RPMI7951 (cell line): ENCODE measurements at regions not wholly inside any gene's neighbourhood (a gene's known extent, or its start where the extent isn't known, plus 50 kb on each side); places are given as distances from the start of the nearest gene placed in this dataset.
A peak's percentile ranks its signal among the peaks of the same experiment; 100 is the strongest.

Source experiments
- DNase-seq: peaks from one replicate; pipeline ENCODE4 v3.0.0-alpha.2; 2012; ENCODE audit warnings: low read depth

DNA sequence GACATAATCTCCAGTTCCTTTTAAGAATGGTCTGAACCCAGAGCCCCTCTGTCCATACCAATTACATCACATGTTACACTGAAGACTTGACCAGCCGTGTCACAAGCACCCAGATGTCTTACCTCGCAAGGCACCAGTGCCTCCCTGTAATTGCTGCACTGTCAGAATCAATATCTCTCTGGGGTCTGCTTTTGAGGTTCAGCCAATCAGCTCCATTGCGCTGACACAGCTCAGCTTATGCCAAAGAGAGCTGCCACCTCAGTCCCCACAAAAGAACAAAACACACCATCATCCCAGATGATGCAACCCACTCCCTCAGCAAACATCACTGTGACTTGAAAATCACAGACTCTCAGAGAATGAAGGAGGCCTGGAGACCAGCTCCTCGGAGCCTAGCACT is 82.5 kb upstream of the SORBS2 start:
- no peak for DNase-seq

DNA sequence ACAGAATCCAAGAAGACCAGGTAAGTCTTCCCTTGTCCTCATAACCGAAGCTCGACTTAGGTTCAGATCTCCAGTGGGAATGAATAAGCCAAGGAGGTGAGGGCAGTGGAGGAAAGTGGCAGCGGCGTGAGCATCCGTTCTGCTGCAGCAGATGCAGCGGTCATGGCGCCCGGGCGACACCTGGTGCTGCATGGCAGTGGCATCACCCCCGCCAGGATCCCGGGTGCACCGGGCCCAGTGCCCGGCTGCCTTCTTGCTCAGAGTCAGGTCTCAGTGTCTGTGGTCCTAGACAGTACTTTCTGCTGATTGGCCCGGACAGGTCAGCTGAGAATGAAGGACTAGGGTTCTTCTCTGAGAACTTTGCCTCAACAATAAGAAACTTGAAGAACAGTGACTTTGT is 83.4 kb upstream of the SORBS2 start:
- no peak for DNase-seq

DNA sequence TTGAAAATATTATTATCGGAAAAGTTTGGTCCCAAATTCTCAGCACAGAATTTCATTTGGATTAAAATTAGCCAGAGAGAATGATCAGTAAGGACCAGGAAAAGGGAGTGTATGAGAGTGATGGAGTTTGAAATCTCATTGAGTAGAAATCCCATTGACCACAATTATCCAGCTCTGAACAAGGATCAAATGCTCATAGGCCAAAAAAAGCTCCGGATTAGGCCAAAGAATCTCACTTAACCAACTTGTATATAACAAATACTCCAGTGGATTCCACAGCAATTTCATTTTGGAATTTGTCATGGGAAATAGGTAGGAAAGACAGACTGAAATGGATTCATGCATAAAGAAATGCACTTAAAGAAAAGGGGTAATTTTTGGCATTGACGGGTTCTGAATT is 83.9 kb upstream of the SORBS2 start:
- no peak for DNase-seq

DNA sequence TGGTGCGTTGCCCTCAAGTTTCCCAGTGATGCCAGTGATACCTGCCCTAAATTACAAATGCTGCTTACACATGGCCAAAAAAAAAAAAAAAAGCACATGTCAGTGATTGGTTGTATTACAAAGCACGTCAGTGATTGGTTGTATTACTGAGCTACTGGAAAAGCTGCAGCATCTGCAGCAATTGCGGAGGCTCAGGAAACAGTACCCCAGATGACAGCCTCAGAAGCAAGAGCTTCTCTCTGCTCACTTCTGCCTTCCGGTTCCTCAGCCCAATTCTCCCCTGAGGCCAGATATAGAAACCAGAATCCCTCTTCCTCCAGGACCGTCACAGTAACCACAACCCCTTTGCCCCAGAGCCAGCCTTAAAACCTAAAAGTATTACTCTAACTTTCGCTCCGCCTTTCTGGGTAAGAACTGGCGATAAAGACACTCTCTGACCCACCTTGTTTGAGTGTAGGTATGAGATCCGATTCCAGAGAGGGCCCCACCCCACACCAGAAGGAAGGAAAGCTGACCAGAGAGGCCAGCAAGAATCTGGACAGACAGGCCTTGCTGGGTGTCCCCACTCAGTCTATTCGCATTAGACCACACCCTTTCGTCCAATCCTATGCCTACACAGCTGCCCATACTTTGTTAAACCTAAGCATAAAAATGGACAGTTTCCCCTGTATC is 85.0 kb upstream of the SORBS2 start:
- no peak for DNase-seq

DNA sequence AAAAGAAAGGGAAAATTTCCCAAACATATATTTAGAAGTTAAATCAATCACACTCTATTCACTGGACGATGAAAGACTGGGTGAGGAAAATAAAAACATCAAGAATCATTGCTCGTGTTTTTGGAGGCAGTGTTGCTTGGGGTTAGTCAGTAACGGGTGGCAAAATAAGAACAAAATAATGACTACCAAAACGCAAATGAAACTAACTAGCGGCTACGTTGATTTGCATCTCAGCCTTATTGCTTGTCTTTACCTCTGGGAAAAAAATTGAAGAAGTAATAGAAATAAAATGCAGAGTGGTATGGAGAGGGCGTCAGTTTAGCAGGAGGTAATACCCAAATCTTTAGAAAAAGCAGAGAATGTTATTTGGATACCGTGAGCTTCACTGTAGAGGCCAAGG is 86.4 kb upstream of the SORBS2 start:
- no peak for DNase-seq

DNA sequence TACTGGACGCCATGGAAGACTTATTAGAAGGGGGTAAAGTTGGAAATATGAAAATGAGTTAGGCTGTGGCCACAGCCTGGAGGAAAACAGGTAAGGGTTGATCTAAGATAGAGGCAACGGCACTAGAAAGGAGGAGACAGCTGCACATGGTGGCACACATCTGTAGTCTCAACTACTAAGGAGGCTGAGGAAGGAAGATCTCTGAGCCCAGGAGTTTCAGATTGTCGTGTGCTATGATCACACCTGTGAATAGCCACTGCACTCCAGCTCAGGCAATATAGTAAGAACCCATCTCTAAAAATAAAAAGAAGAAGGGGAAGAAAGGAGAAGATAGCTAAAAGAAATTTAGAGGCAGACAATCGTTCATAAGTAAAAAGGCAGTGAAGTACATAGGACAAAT is 87.8 kb upstream of the SORBS2 start:
- DNase-seq: no peak

DNA sequence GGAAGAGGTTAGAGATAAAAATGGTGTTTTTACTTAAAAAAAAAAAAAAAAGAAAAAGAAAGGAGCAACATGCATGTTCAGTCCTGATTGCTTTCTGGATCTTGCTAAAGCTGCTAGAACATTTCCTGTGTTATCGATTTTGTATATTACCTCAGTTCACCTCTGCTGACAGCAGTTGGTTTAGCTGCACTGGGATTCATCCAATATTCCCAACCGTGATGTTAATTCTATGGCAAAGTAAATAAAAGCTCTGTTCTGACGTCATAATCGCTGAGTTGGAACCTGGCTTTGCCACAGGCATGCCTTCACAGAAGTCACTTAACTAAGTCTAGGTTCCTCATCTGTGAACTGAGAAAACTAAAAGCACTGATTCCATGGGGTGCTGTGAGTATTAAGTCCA is 90.7 kb upstream of the SORBS2 start:
- DNase-seq: no peak

DNA sequence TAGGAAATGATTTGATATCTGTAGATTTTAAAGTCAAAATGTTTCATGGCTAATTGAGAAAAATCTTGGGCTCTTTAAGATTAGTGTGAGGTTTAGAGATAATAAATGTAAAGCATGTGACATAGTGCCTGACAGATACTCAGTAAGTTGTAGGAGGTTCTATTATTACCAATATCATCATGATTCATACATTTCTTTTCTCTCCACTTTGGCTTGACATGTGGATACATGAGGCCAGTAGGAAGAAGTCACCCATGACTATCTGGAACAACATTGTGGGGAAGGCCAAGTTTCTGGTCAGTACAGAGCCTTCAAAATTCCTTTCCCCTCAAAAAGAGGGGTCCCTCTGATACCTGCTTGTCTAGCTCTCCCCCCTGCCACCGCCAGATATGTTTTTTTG is 91.2 kb upstream of the SORBS2 start:
- no peak for DNase-seq

DNA sequence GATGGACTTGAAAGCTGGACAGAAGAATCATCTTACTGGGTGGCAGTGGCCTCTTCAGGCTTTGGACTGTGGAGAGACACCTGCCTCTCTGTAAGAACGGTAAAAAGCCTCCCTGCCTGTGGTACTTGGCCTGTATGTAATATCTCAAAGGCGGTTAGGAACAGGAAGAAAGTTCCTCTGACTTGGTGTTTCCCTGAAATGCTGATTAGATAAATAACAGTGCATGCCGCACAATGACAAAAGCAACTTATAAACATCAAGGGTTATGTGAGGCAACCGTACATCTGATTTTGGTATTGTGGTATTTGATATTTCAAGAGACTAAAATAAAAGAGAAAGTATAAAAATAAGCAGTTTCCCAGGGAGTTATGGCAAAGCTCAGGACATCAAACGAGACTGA is 92.4 kb upstream of the SORBS2 start:
- no peak for DNase-seq

DNA sequence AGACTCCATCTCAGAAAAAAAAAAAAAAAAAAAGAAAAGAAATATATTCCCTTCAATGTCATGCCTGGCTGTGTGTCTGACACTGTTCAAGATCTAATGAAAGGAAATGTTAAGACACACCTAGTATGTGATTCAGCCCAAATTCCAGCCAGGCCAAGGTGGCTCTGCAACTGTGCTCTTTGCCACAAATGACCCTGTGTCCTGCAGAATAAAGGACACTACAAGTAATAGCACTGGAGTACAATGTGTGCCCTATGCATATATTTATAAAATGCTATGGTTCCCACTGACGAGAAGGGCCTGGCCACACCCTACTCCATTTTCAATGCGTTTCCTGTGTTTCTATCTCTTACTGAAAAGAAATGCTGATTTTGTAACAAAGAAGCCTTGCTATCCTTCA is 98.0 kb upstream of the SORBS2 start:
- no peak for DNase-seq

DNA sequence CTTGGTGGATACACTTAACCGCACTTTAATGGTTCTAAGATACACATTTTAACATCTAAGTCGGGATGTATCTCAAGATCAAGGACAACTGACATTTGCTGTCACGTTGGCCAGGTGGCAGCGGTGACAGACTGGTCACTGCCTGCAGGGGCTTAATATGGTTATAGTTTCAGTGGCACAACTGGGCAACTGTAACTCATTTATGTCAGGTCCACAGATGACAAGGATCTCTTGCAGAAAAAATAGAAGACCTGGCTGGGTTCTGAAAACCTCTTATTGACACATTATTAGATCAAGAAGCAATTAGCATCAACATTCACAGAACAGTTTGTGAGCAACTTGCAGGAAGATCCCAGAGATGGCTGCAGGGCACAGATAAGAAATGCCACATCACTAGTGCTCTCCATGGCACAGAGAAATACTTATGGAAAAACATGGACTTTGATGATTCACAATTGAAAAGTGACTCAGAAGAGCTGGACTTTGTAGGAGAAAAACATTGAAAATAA is 99.6 kb upstream of the SORBS2 start:
- peak; percentile 37 for DNase-seq

DNA sequence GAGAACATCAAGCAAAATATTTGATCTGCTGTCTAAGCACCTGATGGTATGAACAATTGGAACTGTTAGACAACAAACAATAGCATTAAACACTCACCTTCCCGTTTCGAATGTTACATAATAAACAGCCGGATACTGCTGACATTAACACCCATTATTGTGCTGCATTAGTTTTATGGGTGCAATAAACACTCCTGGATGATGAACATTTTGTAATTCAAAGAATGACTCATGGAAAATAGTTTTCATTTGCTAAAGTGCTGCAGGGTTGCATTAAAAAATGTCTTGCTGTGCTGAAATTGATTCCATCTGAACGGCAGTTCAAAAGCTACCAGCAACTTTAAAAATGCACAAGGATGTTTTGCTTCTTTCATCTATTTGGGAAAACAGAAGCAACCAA is 100.8 kb upstream of the SORBS2 start:
- DNase-seq: no peak

DNA sequence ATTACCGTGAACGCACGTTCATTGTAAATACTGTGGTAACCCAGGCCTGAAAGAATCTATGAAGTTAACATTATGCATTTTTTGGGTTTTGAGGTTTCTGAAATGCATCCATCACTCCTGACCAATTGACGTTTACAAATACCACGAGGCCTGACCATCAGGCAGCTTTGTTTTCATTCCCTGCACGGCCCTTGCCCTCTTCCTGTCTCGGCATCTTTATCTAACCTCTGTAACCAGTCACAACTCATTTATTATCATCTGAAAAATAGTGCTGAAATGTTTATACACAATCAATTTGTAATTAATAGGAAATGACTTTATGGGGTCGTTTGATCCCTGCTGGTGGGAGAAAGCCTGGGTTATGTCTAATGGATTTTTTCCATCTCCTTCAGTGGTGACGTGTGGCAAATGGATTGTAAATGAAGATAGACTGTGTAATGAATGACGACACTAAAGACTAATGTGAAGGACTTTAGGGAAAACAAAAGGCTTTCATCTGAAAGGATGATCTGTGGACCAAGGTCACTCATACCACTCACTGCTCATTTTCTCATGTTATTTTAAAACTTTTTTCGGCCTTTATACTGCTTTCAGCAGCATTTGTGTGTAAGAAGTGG is 102.7 kb upstream of the SORBS2 start:
- DNase-seq: peak; percentile 54

DNA sequence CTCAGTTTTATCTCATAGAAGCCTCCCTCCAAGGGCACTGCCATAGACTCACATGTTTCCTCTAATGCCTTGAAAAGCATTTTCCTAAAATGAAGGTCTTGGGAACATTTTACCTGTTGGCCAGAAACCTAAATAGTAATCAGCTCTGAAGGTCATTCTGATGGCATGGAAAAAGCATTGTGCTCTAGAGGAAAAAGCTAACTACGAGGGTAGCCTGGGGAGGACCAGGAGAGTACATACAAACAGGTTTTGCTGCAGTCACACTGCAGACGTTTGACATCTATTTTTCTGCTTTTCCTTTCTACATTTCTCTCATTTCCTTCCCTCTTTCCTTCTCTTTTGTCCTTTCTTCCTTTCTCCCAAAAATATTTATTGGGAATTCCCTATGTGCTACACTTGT is 103.3 kb upstream of the SORBS2 start:
- DNase-seq: no peak

DNA sequence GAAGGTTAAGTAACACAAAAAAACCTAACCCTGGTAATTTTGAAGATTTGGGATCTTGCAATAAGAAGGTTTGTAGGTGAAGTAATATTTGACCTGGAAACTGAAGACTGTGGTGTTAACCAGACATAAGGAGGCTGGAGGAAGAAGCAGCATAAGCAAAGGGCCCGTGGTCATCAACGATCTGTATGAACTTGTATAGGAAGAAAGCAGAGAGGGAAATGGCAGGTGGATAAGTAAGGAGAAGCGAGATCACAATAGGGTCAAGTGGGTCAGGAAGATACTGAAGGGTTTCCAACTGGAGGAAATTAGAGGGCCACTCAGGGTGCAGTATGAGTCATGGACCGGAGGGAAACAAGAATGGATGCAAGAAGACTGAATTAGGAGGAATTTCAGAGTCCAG is 103.8 kb upstream of the SORBS2 start:
- DNase-seq: no peak

DNA sequence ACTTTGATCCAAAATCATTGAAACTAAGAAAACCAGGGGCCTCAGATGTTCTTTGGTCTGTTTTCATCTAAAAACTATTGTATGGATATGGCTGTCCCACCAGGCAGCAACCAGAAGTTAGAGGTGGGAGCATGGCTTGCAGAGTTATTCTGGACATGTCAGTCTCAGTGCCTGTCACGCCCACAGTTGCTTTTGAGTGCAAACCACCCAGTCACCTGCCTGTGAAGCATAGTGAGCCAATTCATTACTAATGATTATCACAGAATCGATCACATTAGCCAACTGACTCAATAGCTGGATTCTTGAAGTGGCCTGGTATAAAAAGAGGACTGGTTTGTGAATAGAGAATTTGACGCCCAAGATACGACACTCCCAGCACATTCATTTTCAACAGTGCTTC is 104.2 kb upstream of the SORBS2 start:
- no peak for DNase-seq

DNA sequence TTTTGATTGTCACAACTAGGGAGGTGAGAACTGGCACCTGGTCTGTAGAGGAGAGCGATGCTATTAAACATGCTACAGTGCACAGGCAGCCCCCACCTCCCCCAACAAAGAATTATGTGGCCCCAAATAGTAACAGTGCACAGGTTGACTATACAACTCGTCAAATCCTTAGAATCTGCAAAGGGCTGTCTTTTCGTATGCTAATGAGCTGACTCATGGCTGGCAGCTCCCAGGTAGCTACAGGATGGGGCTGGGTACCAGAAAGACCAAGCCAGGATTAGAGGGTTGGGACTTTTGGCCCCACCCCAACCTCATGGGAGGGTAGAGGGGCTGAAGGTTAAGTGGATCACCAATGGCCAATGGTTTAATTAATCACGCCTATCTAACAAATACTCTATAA is 104.7 kb upstream of the SORBS2 start:
- no peak for DNase-seq

DNA sequence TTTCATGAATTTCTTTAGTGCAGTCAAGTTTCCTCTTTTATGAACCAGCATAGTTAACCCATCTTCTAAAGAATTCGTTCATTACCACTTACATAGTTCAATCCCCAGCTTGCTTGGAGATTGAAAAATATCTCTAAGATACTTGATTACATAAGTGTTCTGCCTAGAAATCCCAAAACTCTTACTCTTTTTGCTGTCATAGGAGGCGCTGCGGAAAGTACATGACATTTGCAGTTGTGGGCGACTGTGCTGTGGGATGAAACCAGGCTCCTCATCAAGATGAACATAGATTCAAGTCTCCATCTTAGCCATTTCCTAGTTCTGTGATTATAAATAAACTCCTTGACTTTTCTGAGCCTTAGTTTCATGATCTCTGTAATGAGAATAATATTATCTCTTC is 107.1 kb upstream of the SORBS2 start:
- DNase-seq: no peak

DNA sequence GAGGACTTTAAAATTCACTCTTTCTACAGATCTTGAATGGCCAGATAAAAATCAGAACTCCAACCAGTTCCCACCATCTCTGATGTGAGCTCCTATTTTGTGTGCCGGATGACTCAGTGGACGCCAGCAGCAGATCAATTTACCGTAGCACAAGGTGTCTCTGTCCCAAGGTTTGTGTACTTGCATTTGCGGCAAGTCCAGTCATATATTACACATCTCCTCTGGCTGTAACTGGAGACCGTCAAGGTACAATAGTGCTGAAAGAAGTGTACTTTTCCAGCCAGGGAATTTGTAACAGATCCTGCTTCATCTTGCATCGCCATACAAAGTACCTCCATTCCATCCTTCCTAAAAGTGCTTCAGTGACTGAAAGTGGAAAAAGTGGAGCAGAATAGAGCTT is 108.2 kb upstream of the SORBS2 start:
- no peak for DNase-seq

DNA sequence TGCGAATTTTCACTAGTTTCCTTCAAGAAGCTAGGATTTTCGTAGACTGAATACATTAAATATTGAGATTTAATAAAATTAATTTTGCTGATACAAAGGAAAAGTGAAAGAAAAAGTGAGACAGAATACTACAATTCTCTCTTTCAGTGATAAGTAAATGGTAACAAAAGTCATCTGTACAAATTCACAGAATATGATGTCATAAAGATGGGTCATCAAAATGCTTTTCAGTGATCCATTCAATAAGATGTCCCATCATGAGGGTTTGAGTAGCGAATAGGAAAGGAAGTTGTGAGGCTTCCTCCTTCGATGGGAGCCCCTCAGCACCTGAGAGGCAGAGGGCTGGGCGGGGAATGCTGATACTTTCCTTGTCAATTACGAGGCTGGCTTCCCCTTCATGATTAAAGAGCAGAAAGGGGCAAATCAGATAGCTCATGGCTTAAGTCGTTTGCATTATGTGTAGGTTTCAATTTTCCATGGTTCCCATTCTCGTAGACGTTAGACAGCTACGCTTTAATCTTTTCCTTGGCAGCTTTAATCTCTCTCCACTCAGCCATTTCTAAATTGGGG is 108.8 kb upstream of the SORBS2 start:
- DNase-seq: no peak

DNA sequence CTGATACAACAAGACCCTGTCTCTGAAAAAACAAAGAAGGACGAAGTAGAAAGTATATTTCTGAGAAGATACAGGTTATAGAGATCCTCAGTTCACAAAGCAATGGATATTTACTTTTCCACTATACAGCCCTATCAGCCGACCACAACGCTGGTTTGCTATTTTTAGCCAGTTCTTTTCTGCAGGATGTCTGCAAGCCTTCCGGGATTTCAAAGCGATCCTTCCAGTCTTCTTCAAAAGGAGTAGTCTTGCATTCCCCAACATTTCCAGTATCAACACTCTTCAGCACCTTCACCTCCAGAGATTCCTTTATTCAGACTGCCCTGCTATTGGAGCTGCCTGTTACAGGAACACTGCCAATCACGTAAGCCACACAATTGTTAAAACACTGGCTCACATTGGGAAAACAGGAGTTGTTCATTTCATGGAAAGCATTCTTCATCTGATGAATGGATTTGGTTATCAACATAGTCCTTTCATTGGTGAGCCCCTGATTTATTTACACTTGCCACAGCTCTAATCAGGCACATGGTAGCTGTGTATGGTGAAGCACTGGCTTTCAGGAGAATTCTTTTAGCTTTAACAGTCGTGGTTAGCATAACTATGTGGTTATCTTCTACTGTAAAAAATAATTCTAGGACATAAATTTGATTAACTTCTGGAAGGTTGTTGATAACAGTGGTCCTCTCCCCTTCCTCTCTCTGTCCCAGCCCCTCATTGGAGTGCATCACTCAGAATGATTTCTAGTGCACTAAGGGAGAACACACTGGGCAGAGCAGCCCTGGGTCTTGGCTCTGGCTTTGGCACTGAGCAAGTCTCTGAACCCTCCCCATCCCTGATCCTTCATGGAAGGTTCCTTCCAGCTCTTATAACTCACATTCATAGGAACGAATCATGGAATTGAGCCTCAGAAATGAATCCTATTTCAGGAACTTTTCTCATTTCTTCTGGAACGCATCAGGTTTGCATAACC is 109.9 kb upstream of the SORBS2 start:
- peak; percentile 26 for DNase-seq

DNA sequence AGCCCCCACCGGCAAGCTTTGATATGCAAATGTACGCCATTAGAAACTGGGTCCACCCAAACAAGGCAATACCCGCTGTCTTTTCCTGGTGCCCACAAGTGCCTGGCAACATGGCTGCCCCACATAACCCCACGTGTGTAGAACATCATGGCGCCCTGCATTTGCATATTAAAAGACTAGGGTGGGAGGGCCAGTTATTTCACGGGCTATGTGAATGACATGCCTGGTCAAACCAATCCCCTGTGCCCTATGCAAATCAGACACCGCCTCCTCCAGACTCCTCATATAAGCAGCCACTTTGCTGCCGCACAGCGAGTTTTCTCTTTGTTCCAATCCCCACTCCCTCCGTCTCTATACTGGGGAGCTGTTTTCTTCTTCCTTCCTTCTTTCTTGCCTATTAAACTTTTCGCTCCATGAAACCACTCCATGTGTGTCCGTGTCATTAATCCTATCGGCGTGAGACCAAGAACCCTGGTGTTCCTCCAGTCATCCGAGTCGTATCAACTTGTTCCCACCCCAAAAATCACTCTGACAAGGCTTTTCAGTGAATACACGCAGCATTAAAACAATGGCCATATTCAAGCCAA is 112.6 kb upstream of the SORBS2 start:
- no peak for DNase-seq
